ACC112 (cell line): ENCODE measurements at regions not wholly inside any gene's neighbourhood (a gene's known extent, or its start where the extent isn't known, plus 50 kb on each side); places are given as distances from the start of the nearest gene placed in this dataset.

ENCODE experiments used
- H2AFZ ChIP-seq: fragments of 200-600 bp; sonication (generic); one replicate; pipeline ENCODE4 v1.6.0; 2017; ENCODE audit warnings: antibody characterized with exemption, low read length; ENCODE audit not compliant: unreplicated experiment
- H3K27ac ChIP-seq: fragments of 200-600 bp; sonication (generic); 2 replicates; pipeline ENCODE4 v1.5.1; 2014; ENCODE audit warnings: low read depth, mild to moderate bottlenecking, antibody characterized with exemption, low read length, moderate library complexity
- H3K27me3 ChIP-seq: fragments of 200-600 bp; sonication (generic); 2 replicates; pipeline ENCODE4 v1.6.1; 2014; ENCODE audit warnings: mild to moderate bottlenecking, antibody characterized with exemption, low read length, moderate library complexity, mixed read lengths; ENCODE audit not compliant: insufficient read depth
- H3K36me3 ChIP-seq: fragments of 200-600 bp; sonication (generic); 2 replicates; pipeline ENCODE4 v1.6.1; 2016; ENCODE audit warnings: mild to moderate bottlenecking, antibody characterized with exemption, low read length, moderate library complexity, mixed read lengths; ENCODE audit not compliant: insufficient read depth
- H3K4me1 ChIP-seq: fragments of 200-600 bp; sonication (generic); one replicate; pipeline ENCODE4 v1.6.1; 2016; ENCODE audit warnings: low read length, mixed read lengths; ENCODE audit not compliant: insufficient read depth, unreplicated experiment, control insufficient read depth
- H3K4me3 ChIP-seq: fragments of 200-600 bp; sonication (generic); 2 replicates; pipeline ENCODE4 v1.5.1; 2014; ENCODE audit warnings: mild to moderate bottlenecking, low read depth, low read length
- H3K79me2 ChIP-seq: fragments of 200-600 bp; sonication (generic); one replicate; pipeline ENCODE4 v1.6.0; 2016; ENCODE audit warnings: low read length; ENCODE audit not compliant: control insufficient read depth, unreplicated experiment, insufficient read depth

DNA sequence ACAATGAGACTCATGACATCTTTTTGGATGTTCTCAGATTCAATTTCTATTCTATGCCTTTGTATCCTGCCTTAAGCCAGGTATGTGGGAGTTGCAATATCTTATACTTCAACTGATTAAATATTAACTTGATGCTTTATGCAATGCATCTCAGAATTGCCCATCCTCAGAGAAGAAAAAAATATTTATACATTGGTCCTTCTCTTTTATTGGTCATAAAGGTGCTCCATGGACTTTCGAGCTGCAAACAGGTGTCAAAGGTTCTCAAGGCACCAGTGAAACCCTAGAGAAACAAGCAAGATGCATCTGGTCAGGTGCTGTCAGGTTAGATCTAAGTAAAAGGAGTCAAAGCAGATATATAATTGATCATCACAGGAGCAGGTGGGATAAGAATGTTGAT, 690.5 kb downstream of the PLCL1 start:
- Histone ChIP-seq H3K4me3 (no peak overlapping the region), H3K79me2 (no peaks in the 10 kb centered on the region), H3K4me1 (no peaks in the 10 kb centered on the region)

DNA sequence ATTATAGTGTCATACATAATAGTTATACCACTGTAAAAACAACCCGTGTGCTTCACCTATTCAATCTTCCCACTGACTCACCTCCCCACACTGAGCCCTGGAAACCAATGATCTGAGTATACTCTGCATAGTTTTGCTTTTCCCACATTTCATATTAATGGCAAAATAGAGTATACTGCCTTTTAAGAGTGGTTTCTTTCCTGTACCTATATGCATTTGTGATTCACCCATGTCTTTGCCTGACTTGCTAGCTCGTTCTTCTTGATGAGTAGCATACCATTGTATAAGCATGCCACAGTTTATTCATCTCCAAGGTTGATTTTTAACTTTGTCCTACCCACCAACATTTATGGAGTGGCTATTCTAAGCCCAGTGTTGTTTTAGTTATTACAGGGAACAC, 686.4 kb downstream of the PLCL1 start:
- Histone ChIP-seq H2AFZ (no peak overlapping the region), H3K4me3 (no peak overlapping the region), H3K27ac (no peak overlapping the region), H3K36me3 (no peaks in the 10 kb centered on the region), H3K79me2 (no peaks in the 10 kb centered on the region), H3K4me1 (no peaks in the 10 kb centered on the region), H3K27me3 (no peaks in the 10 kb centered on the region)

More for the DNA sequence above, 690.5 kb downstream of the PLCL1 start:
- H2AFZ ChIP-seq, result no peak overlapping the region
- no peaks in the 10 kb centered on the region for H3K36me3 ChIP-seq
- no peak overlapping the region for H3K27ac ChIP-seq
- H3K27me3 ChIP-seq, result no peaks in the 10 kb centered on the region

DNA sequence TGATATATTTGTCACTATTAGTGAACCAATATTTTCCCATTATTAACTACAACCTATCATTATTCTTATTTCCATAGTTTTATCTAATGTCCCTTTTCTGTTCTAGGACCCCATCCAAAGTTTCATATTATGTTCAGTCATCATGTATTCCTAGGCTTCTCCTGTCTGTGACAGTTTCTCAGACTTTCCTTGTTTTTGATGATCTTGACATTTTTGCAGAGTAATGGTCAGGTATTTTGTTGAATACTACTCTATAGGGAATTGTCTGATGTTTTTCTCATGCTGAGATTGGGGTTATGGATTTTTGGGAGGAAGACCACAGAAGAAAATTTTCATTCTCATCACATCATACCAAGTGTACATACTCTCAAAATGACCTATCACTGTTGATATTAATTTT, 684.6 kb downstream of the PLCL1 start:
- Histone ChIP-seq H3K79me2 (no peaks in the 10 kb centered on the region), H3K27ac (no peak overlapping the region), H3K36me3 (no peaks in the 10 kb centered on the region), H3K4me3 (no peak overlapping the region), H3K27me3 (no peaks in the 10 kb centered on the region), H3K4me1 (no peaks in the 10 kb centered on the region), H2AFZ (no peak overlapping the region)

DNA sequence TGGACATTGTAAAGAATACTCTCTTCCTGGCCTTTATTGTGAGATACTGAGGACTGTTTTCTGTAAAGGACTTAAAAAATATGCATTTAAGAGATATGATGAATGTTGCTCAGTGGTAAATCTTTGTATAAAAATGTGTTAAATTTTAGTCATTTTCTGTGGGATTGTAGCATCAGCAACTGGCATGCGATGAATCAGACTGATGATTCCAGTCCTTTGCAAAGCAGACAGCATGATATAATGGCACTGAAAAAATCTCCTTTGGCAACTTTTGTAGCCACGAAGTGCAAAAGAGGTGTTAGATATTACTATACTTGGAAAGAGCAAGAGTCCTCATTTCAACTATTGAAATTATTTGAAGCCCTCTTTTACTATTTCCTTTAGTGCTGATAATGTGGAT, 678.7 kb downstream of the PLCL1 start:
- H3K36me3 ChIP-seq, result no peaks in the 10 kb centered on the region
- H3K79me2 ChIP-seq, result no peaks in the 10 kb centered on the region
- no peaks in the 10 kb centered on the region for H3K27me3 ChIP-seq
- H3K4me3 ChIP-seq, result no peak overlapping the region
- no peaks in the 10 kb centered on the region for H3K4me1 ChIP-seq
- no peak overlapping the region for H2AFZ ChIP-seq
- H3K27ac ChIP-seq, result no peak overlapping the region

DNA sequence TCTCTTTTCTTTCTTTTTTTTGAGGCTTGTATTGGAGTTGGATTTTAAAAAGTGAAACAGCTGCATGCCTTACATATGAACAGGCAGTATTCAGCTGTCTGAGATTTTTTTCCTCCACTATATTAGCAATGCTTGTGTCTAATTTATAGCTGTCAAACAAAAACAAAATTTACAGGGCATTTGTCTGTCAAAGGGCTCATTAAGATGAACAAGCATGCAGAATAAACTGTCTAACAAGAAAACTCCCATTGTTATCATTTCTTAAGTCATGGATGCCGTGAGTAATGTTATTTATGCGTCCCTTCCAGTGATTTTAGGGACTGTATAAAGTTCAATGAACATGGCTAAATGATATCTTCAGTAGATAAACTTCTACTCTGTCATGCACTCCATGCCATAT, 674.7 kb downstream of the PLCL1 start:
- Histone ChIP-seq H3K4me1 (no peaks in the 10 kb centered on the region), H3K27me3 (no peaks in the 10 kb centered on the region), H3K36me3 (no peaks in the 10 kb centered on the region), H3K4me3 (no peak overlapping the region), H3K79me2 (no peaks in the 10 kb centered on the region), H3K27ac (no peak overlapping the region), H2AFZ (no peak overlapping the region)

DNA sequence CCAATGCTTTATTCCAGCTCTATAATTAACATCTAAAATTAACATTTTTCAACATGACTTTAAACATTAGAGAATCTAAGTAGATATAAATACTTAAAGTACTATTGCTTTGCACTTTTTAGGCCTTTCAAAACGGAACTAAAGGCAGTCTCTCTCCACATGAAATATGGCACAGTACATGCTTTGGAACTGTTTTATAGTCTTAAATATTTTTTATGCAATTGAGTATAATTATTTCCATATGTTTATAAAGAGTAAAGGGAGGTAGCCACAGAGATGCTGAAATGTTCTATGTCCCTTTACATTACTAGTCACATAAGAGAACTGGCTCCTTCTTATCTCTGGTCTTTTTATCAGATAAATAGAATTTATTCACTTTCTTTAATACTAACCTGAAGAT, 674.0 kb downstream of the PLCL1 start:
- H3K4me3 ChIP-seq, result no peak overlapping the region
- no peak overlapping the region for H2AFZ ChIP-seq
- no peaks in the 10 kb centered on the region for H3K4me1 ChIP-seq
- H3K27ac ChIP-seq, result no peak overlapping the region
- no peaks in the 10 kb centered on the region for H3K36me3 ChIP-seq
- H3K79me2 ChIP-seq, result no peaks in the 10 kb centered on the region
- no peaks in the 10 kb centered on the region for H3K27me3 ChIP-seq

DNA sequence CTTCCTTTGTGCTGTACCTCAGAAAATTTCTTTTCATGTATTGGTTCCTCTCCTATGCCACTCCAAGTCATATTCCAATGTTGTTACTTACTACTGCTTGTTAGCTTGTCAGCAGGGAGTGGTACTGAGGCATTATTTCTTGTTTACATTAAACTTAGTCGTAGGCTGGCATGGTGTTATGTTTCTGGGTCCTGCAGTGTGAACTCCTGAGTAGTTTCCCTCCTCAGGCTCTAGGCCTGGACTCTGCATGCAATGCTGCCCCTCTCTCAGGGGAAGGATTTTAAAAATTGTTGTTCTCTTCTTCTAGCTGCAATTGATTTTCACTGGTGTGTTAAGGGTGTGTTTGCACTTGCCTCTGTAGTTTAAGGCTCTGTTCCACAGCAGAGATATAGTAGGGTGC, 671.6 kb downstream of the PLCL1 start:
- no peak overlapping the region for H3K27ac ChIP-seq
- H3K27me3 ChIP-seq, result no peaks in the 10 kb centered on the region
- H3K4me3 ChIP-seq, result no peak overlapping the region
- no peak overlapping the region for H2AFZ ChIP-seq
- no peaks in the 10 kb centered on the region for H3K79me2 ChIP-seq
- no peaks in the 10 kb centered on the region for H3K4me1 ChIP-seq
- no peaks in the 10 kb centered on the region for H3K36me3 ChIP-seq

DNA sequence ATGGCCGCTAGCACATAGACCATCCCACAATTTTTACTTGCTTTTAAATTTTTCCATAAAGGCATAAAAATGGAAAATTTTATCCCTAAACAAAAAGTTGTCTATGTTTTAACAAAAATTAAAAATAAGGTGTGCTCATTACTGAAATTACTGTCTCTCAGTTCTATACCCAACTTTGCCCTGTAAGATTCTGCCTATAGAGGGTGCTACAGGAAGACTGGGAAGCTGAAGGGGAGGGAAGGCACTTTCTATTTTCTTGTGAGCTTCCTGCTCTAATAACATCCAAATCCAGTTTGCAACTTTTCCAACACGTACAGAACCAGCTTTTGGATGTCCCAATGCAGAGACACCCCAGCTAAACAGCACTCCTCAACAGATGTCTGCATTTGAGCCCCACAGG, 666.9 kb downstream of the PLCL1 start:
- Histone ChIP-seq H3K4me1 (no peaks in the 10 kb centered on the region), H3K27me3 (no peaks in the 10 kb centered on the region), H2AFZ (no peak overlapping the region), H3K27ac (no peak overlapping the region), H3K4me3 (no peak overlapping the region), H3K79me2 (no peaks in the 10 kb centered on the region), H3K36me3 (no peaks in the 10 kb centered on the region)

DNA sequence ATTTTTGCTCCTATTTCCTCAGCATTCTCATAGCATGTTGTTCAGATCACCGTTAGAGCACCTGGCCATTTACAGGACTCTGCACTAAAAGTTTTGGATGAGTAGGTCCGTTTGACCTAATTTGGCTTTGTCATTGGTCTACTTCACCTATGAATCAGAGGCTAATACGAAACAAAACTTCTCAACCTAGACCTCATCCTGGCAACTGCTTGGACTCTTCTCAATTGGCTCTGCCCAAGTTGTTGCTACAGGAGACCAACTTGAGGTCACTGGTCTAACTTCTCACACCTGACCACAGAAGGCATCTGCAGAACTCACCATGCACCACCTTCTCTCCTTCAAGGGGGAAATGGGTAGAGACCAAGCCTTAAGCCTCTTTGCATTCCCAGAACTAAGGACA, 663.7 kb downstream of the PLCL1 start:
- no peak overlapping the region for H2AFZ ChIP-seq
- no peaks in the 10 kb centered on the region for H3K27me3 ChIP-seq
- H3K4me1 ChIP-seq, result no peaks in the 10 kb centered on the region
- no peaks in the 10 kb centered on the region for H3K36me3 ChIP-seq
- H3K4me3 ChIP-seq, result no peak overlapping the region
- H3K79me2 ChIP-seq, result no peaks in the 10 kb centered on the region
- H3K27ac ChIP-seq, result no peak overlapping the region

DNA sequence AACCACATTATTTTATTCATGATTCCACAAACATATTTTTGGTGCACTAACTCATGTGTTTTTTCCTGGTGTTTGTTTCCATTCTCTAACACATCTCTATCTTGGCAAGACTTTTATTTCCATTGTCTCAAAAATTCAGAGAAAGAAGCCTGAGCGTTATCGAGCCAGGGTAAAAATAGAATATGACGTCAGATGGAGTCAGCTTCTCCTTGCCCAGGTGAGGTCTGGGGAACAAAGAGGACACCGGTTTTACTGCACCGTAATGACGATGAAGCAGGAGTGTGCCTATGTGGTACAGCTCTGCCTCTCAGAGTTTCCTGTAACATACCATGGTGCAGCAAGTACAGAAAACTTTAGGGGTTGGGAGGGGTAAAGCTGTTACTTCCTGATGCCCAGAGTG, 661.6 kb downstream of the PLCL1 start:
- Histone ChIP-seq H3K79me2 (no peaks in the 10 kb centered on the region), H3K27ac (no peak overlapping the region), H3K4me1 (no peaks in the 10 kb centered on the region), H3K4me3 (no peak overlapping the region), H3K36me3 (no peaks in the 10 kb centered on the region), H3K27me3 (no peaks in the 10 kb centered on the region), H2AFZ (no peak overlapping the region)

DNA sequence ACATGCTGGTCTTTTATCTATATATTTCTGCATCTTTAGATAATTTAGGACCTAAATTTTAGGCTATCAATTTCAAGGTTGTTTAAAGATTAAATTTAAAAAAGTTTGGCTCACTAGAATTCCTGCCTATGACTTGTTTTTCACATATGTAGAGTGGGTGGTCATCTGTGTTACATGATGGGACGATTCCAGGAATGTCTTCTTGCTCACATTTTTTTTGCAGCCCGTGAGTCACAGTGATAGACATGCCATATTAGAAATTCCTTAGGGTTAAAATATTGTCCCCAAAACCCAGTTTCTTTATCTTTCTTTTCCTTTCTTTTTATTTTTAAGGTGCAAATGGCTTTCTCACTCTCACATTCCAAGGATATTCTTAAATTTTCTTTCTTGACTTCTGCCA, 652.0 kb downstream of the PLCL1 start:
- Histone ChIP-seq H3K27ac (no peak overlapping the region), H3K27me3 (no peaks in the 10 kb centered on the region), H3K4me3 (no peak overlapping the region), H3K4me1 (no peaks in the 10 kb centered on the region), H3K79me2 (no peaks in the 10 kb centered on the region), H3K36me3 (no peaks in the 10 kb centered on the region), H2AFZ (no peak overlapping the region)

DNA sequence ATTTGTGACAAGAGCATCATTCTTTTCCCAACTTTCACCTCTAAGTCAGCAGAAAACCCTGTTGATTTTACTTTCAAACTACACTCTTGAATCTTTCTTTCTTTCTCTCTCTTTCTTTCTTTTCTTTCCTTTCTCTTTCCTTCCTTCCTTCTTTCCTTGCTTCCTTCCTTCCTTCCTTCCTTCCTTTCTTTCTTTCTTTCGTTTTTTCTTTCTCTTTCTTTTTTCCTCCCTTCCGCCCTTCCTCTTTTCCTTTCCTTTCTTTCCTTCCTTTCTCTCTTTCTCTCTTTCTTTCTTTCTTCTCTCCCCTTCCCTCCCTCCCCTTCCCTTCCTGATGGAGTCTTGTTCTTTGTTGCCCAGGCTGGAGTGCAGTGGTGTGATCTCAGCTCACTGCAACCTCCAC, 649.5 kb downstream of the PLCL1 start:
- Histone ChIP-seq H3K27me3 (no peaks in the 10 kb centered on the region), H3K27ac (no peak overlapping the region), H3K4me3 (no peak overlapping the region), H3K4me1 (no peaks in the 10 kb centered on the region), H3K79me2 (no peaks in the 10 kb centered on the region), H3K36me3 (no peaks in the 10 kb centered on the region), H2AFZ (no peak overlapping the region)
